ENCODE measurements at regions not wholly inside any gene's neighbourhood (a gene's known extent, or its start where the extent isn't known, plus 50 kb on each side); places are given as distances from the start of the nearest gene placed in this dataset.

DNA sequence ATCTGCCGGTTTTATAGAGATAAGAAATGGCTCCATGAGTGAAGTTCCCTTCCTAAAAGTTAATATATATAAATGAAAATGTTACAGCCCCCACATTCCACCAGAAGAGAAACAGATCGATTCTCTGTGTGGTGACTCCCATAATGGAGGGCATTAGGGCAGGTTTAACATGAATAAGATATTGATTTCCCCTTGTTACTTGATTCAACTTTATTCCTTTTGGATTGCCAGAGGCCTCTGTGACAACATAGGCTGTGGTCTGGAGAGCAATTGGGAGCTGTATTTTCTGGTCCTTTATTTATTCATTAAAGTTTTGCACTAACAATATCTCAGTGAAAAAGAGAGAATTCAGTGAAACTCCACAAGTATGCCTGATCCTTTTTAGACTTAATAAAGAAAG lies 125.2 kb upstream of the CCDC196 start:
- TF ChIP-seq, protein P1, sequence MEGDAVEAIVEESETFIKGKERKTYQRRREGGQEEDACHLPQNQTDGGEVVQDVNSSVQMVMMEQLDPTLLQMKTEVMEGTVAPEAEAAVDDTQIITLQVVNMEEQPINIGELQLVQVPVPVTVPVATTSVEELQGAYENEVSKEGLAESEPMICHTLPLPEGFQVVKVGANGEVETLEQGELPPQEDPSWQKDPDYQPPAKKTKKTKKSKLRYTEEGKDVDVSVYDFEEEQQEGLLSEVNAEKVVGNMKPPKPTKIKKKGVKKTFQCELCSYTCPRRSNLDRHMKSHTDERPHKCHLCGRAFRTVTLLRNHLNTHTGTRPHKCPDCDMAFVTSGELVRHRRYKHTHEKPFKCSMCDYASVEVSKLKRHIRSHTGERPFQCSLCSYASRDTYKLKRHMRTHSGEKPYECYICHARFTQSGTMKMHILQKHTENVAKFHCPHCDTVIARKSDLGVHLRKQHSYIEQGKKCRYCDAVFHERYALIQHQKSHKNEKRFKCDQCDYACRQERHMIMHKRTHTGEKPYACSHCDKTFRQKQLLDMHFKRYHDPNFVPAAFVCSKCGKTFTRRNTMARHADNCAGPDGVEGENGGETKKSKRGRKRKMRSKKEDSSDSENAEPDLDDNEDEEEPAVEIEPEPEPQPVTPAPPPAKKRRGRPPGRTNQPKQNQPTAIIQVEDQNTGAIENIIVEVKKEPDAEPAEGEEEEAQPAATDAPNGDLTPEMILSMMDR (IDR thresholded peaks at IDR 0.05), result no peak
- TF ChIP-seq POLR2A (IDR thresholded peaks at IDR 0.05), result no peak

Data from Peyer's patch (tissue), 4 donors.